ENCODE measurements at regions not wholly inside any gene's neighbourhood (a gene's known extent, or its start where the extent isn't known, plus 50 kb on each side); places are given as distances from the start of the nearest gene placed in this dataset.

DNA sequence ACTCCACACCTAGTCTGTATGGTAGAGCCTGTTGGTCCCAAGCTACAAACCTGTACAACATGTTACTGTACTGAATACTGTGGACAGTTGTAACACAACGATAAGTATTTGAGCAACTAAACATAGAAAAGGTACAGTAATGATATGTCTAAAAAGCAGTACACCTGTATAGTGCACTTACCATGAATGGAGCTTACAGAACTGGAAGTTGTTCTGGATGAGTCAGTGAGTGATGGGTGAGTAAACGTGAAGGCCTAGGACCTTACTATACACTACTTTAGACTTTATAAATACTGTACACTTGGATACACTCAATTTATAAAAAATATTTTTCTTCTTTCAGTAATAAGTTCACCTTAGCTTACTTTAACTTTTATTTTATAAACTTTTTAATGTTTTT, 104.0 kb downstream of the TMA16 start:
- Histone ChIP-seq H3K4me3 (ENCODE audit: low read length) (no peak overlapping the region), H3K27me3 (replicated peaks; ENCODE audit: insufficient read depth, low read length) (no peaks in the 10 kb centered on the region), H3K4me2 (ENCODE audit: low read depth, low read length) (no peak overlapping the region), H3F3A (ENCODE audit: insufficient read depth, low read length) (no peaks in the 10 kb centered on the region), H3K4me1 (ENCODE audit: low read length) (no peaks in the 10 kb centered on the region), H4K20me1 (ENCODE audit: insufficient read depth, low read length) (no peaks in the 10 kb centered on the region), H3K9me2 (replicated peaks; ENCODE audit: insufficient read depth, low read length) (no peaks in the 10 kb centered on the region), H2AFZ (ENCODE audit: low read length) (0 out of 2 replicates have a peak overlapping the region, but pooled peaks have one; percentile 15), H3K9me3 (replicated peaks; ENCODE audit: insufficient read depth, low read length) (no peaks in the 10 kb centered on the region), H3K9ac (ENCODE audit: low read length) (no peak overlapping the region), H3K27ac (ENCODE audit: low read length) (no peak overlapping the region), H3K79me2 (ENCODE audit: low read length) (no peaks in the 10 kb centered on the region), H3K36me3 (replicated peaks; ENCODE audit: insufficient read depth, low read length) (no peaks in the 10 kb centered on the region)
- TF ChIP-seq EZH2phosphoT487 (IDR thresholded peaks at IDR 0.05; ENCODE audit: low read length): no peak
- DNase-seq: no peak

DNA sequence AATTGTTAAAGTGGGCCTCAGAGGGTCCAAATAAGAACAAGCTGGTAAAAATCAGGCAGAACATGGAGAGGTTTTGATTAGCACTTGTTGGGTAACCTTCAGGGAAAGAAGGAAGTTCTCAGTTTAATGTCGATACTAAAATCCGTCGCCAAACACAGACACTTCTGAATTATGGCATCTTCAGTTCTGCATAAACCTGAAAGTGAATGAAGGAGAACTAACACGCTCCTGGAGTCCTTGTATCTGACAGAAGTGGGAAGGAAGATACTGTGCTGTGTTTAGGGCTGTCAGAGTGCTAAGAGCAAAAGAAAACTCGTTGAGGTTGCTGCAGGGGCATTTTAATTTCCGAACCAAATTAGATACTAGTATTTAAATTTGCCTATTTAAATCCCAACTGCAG, 106.2 kb downstream of the TMA16 start:
- no peak for DNase-seq
- no peaks in the 10 kb centered on the region for H3F3A ChIP-seq (ENCODE audit: insufficient read depth, low read length)
- no peak overlapping the region for H3K4me2 ChIP-seq (ENCODE audit: low read depth, low read length)
- TF ChIP-seq EZH2 (optimal IDR thresholded peaks at IDR 0.05; ENCODE audit: low read depth, low read length): no peak
- TF ChIP-seq CTCF (IDR thresholded peaks at IDR 0.05; ENCODE audit: low read length): no peak
- no peak for TF ChIP-seq EZH2phosphoT487 (IDR thresholded peaks at IDR 0.05; ENCODE audit: low read length)
- H3K79me2 ChIP-seq (ENCODE audit: low read length): no peaks in the 10 kb centered on the region
- H3K9me2 ChIP-seq (replicated peaks; ENCODE audit: insufficient read depth, low read length): no peaks in the 10 kb centered on the region
- no peaks in the 10 kb centered on the region for H3K9me3 ChIP-seq (replicated peaks; ENCODE audit: insufficient read depth, low read length)
- H3K27me3 ChIP-seq (replicated peaks; ENCODE audit: insufficient read depth, low read length): no peaks in the 10 kb centered on the region
- H2AFZ ChIP-seq (ENCODE audit: low read length): no peak overlapping the region
- H3K9ac ChIP-seq (ENCODE audit: low read length): no peak overlapping the region
- H3K4me1 ChIP-seq (ENCODE audit: low read length): no peaks in the 10 kb centered on the region
- no peak overlapping the region for H3K4me3 ChIP-seq (ENCODE audit: low read length)
- no peaks in the 10 kb centered on the region for H4K20me1 ChIP-seq (ENCODE audit: insufficient read depth, low read length)
- H3K27ac ChIP-seq (ENCODE audit: low read length): no peak overlapping the region
- no peaks in the 10 kb centered on the region for H3K36me3 ChIP-seq (replicated peaks; ENCODE audit: insufficient read depth, low read length)

- Histone ChIP-seq H3K9me3 (replicated peaks; ENCODE audit: insufficient read depth, low read length) (no peaks in the 10 kb centered on the region), H3K4me1 (ENCODE audit: low read length) (no peaks in the 10 kb centered on the region), H4K20me1 (ENCODE audit: insufficient read depth, low read length) (no peaks in the 10 kb centered on the region), H3K9me2 (replicated peaks; ENCODE audit: insufficient read depth, low read length) (no peaks in the 10 kb centered on the region), H3K4me3 (ENCODE audit: low read length) (no peak overlapping the region), H3K9ac (ENCODE audit: low read length) (no peak overlapping the region), H3K36me3 (replicated peaks; ENCODE audit: insufficient read depth, low read length) (no peaks in the 10 kb centered on the region), H3K27me3 (replicated peaks; ENCODE audit: insufficient read depth, low read length) (no peaks in the 10 kb centered on the region), H2AFZ (ENCODE audit: low read length) (no peak overlapping the region), H3K27ac (ENCODE audit: low read length) (no peak overlapping the region), H3K4me2 (ENCODE audit: low read depth, low read length) (no peak overlapping the region), H3F3A (ENCODE audit: insufficient read depth, low read length) (no peaks in the 10 kb centered on the region), H3K79me2 (ENCODE audit: low read length) (no peaks in the 10 kb centered on the region)
- TF ChIP-seq EZH2phosphoT487 (IDR thresholded peaks at IDR 0.05; ENCODE audit: low read length) (no peak), CTCF (IDR thresholded peaks at IDR 0.05; ENCODE audit: low read length) (no peak)
- no peak for DNase-seq
Measured at GRCh38 chr4:163603257-163603656, 108.8 kb downstream of the TMA16 start.

- no peaks in the 10 kb centered on the region for H4K20me1 ChIP-seq (ENCODE audit: insufficient read depth, low read length)
- H3K4me2 ChIP-seq (ENCODE audit: low read depth, low read length): no peak overlapping the region
- no peaks in the 10 kb centered on the region for H3K36me3 ChIP-seq (replicated peaks; ENCODE audit: insufficient read depth, low read length)
- no peaks in the 10 kb centered on the region for H3K27me3 ChIP-seq (replicated peaks; ENCODE audit: insufficient read depth, low read length)
- H3K4me3 ChIP-seq (ENCODE audit: low read length): no peak overlapping the region
- H3K9ac ChIP-seq (ENCODE audit: low read length): no peak overlapping the region
- H3K27ac ChIP-seq (ENCODE audit: low read length): no peak overlapping the region
- H3K9me3 ChIP-seq (replicated peaks; ENCODE audit: insufficient read depth, low read length): no peaks in the 10 kb centered on the region
- DNase-seq: no peak
- H3F3A ChIP-seq (ENCODE audit: insufficient read depth, low read length): no peaks in the 10 kb centered on the region
- H3K79me2 ChIP-seq (ENCODE audit: low read length): no peaks in the 10 kb centered on the region
- H2AFZ ChIP-seq (ENCODE audit: low read length): no peak overlapping the region
- no peaks in the 10 kb centered on the region for H3K9me2 ChIP-seq (replicated peaks; ENCODE audit: insufficient read depth, low read length)
- H3K4me1 ChIP-seq (ENCODE audit: low read length): no peaks in the 10 kb centered on the region
- TF ChIP-seq CTCF (IDR thresholded peaks at IDR 0.05; ENCODE audit: low read length): no peak
- no peak for TF ChIP-seq EZH2phosphoT487 (IDR thresholded peaks at IDR 0.05; ENCODE audit: low read length)
- TF ChIP-seq EZH2 (optimal IDR thresholded peaks at IDR 0.05; ENCODE audit: low read depth, low read length): no peak
Measured at GRCh38 chr4:163606896-163607691, 112.6 kb downstream of the TMA16 start.
